Activated naive CD4-positive, alpha-beta T cell treated with anti-CD3 and anti-CD28 coated beads for 36 hours (primary cell): ENCODE measurements at regions not wholly inside any gene's neighbourhood (a gene's known extent, or its start where the extent isn't known, plus 50 kb on each side); places are given as distances from the start of the nearest gene placed in this dataset.

Source experiments
- CTCF ChIA-PET: fragments of 350-600 bp; sonication (Branson Sonifier 250); formaldehyde crosslinking; loops from one replicate; lab custom pipeline; 2021; ENCODE audit warnings: antibody characterized with exemption; lab: Charles Lee
- DNase-seq: peaks from one replicate; pipeline ENCODE4 v3.0.0-alpha.2; 2020
- H3K27ac Mint-ChIP-seq: one replicate; pipeline ENCODE4 v1.8.0; 2021; ENCODE audit warnings: mild to moderate bottlenecking, mixed read lengths
- H3K27me3 Mint-ChIP-seq: one replicate; pipeline ENCODE4 v1.8.0; 2021; ENCODE audit warnings: low read depth, mixed read lengths
- H3K36me3 Mint-ChIP-seq: one replicate; pipeline ENCODE4 v1.8.0; 2021; ENCODE audit warnings: low read depth, mixed read lengths
- H3K4me1 Mint-ChIP-seq: one replicate; pipeline ENCODE4 v1.8.0; 2021; ENCODE audit warnings: low read depth, mixed read lengths
- H3K4me3 Mint-ChIP-seq: one replicate; pipeline ENCODE4 v1.8.0; 2021; ENCODE audit warnings: mild to moderate bottlenecking, moderate library complexity, mixed read lengths
- H3K9me3 Mint-ChIP-seq: one replicate; pipeline ENCODE4 v1.8.0; 2021; ENCODE audit warnings: mixed read lengths
- intact Hi-C: fragments of 100-400 bp; cut with micrococcal nuclease; formaldehyde crosslinking; loops from one replicate; pipeline ENCODE4 v1.15.1; 2023

- CTCF ChIA-PET = no interaction called here
- Mint-ChIP-seq H3K4me3 (no peak overlapping the region), H3K4me1 (no peaks in the 10 kb centered on the region), H3K27ac (no peak overlapping the region), H3K9me3 (no peaks in the 10 kb centered on the region), H3K36me3 (no peaks in the 10 kb centered on the region), H3K27me3 (peaks cover 3% of the 10 kb centered on the region)
- DNase-seq = no peak
- intact Hi-C loops = no loop called here
Observed at GRCh38 chr11:57083641-57084385, 95.1 kb downstream of the OR5AK2 start.

- H3K9me3 Mint-ChIP-seq = no peaks in the 10 kb centered on the region
- DNase-seq = no peak
- H3K4me1 Mint-ChIP-seq = no peaks in the 10 kb centered on the region
- no peak overlapping the region for H3K27ac Mint-ChIP-seq
- peaks cover 3% of the 10 kb centered on the region for H3K27me3 Mint-ChIP-seq
- H3K36me3 Mint-ChIP-seq = no peaks in the 10 kb centered on the region
- H3K4me3 Mint-ChIP-seq = no peak overlapping the region
- intact Hi-C loops = no loop called here
- CTCF ChIA-PET = no interaction called here
Observed at GRCh38 chr11:57085611-57086010, 96.1 kb upstream of the LRRC55 start.

GRCh38 chr11:57087991-57088390 lies 93.8 kb upstream of the LRRC55 start:
- Mint-ChIP-seq H3K4me1 (no peaks in the 10 kb centered on the region), H3K4me3 (no peak overlapping the region), H3K9me3 (no peaks in the 10 kb centered on the region), H3K27me3 (peaks cover 4% of the 10 kb centered on the region), H3K36me3 (no peaks in the 10 kb centered on the region), H3K27ac (no peak overlapping the region)
- no peak for DNase-seq
- CTCF ChIA-PET = no interaction called here
- intact Hi-C loops = no loop called here

- no peaks in the 10 kb centered on the region for H3K4me1 Mint-ChIP-seq
- no peaks in the 10 kb centered on the region for H3K36me3 Mint-ChIP-seq
- no peak overlapping the region for H3K4me3 Mint-ChIP-seq
- CTCF ChIA-PET = no interaction called here
- H3K27ac Mint-ChIP-seq = peak overlapping the region; percentile 44
- intact Hi-C loops = no loop called here
- peaks cover 3% of the 10 kb centered on the region for H3K27me3 Mint-ChIP-seq
- no peaks in the 10 kb centered on the region for H3K9me3 Mint-ChIP-seq
- DNase-seq = no peak
Observed at GRCh38 chr11:57092028-57092698, 89.6 kb upstream of the LRRC55 start.

GRCh38 chr11:57094181-57094935 lies 87.4 kb upstream of the LRRC55 start:
- Mint-ChIP-seq H3K27me3 (peaks cover 4% of the 10 kb centered on the region), H3K9me3 (no peaks in the 10 kb centered on the region), H3K4me1 (no peaks in the 10 kb centered on the region), H3K4me3 (no peak overlapping the region), H3K36me3 (no peaks in the 10 kb centered on the region), H3K27ac (no peak overlapping the region)
- CTCF ChIA-PET = no interaction called here
- intact Hi-C loops = no loop called here
- DNase-seq = no peak

- Mint-ChIP-seq H3K27me3 (peaks cover 4% of the 10 kb centered on the region), H3K27ac (no peak overlapping the region), H3K9me3 (no peaks in the 10 kb centered on the region), H3K36me3 (no peaks in the 10 kb centered on the region), H3K4me1 (no peaks in the 10 kb centered on the region), H3K4me3 (no peak overlapping the region)
- intact Hi-C loops = no loop called here
- no peak for DNase-seq
- CTCF ChIA-PET = interaction anchor here (0.7 kb wide), 1 partner anchor 209 kb away, joined by 3 read pairs; no protein-coding TSS in a partner anchor
Observed at GRCh38 chr11:57095417-57095816, 86.3 kb upstream of the LRRC55 start.

- Mint-ChIP-seq H3K36me3 (no peaks in the 10 kb centered on the region), H3K27me3 (peaks cover 4% of the 10 kb centered on the region), H3K27ac (no peak overlapping the region), H3K4me1 (no peaks in the 10 kb centered on the region), H3K9me3 (no peaks in the 10 kb centered on the region), H3K4me3 (no peak overlapping the region)
- CTCF ChIA-PET = interaction anchor here (0.7 kb wide), 1 partner anchor 209 kb away, joined by 3 read pairs; no protein-coding TSS in a partner anchor
- DNase-seq = no peak
- intact Hi-C loops = no loop called here
Observed at GRCh38 chr11:57095896-57096295, 85.9 kb upstream of the LRRC55 start.

- Mint-ChIP-seq H3K27ac (no peak overlapping the region), H3K27me3 (peaks cover 7% of the 10 kb centered on the region), H3K9me3 (no peaks in the 10 kb centered on the region), H3K4me3 (no peak overlapping the region), H3K4me1 (no peaks in the 10 kb centered on the region), H3K36me3 (no peaks in the 10 kb centered on the region)
- DNase-seq = no peak
- CTCF ChIA-PET = no interaction called here
- intact Hi-C loops = no loop called here
Observed at GRCh38 chr11:57097149-57097548, 84.6 kb upstream of the LRRC55 start.

- H3K4me3 Mint-ChIP-seq = no peak overlapping the region
- H3K9me3 Mint-ChIP-seq = no peaks in the 10 kb centered on the region
- H3K36me3 Mint-ChIP-seq = no peaks in the 10 kb centered on the region
- H3K4me1 Mint-ChIP-seq = no peaks in the 10 kb centered on the region
- no peak for DNase-seq
- intact Hi-C loops = no loop called here
- no peak overlapping the region for H3K27ac Mint-ChIP-seq
- peaks cover 4% of the 10 kb centered on the region for H3K27me3 Mint-ChIP-seq
- CTCF ChIA-PET = no interaction called here
Observed at GRCh38 chr11:57098191-57098590, 83.6 kb upstream of the LRRC55 start.

- H3K27ac Mint-ChIP-seq = no peak overlapping the region
- no peaks in the 10 kb centered on the region for H3K4me1 Mint-ChIP-seq
- intact Hi-C loops = no loop called here
- peaks cover 4% of the 10 kb centered on the region for H3K27me3 Mint-ChIP-seq
- H3K9me3 Mint-ChIP-seq = no peaks in the 10 kb centered on the region
- H3K4me3 Mint-ChIP-seq = no peak overlapping the region
- DNase-seq = no peak
- CTCF ChIA-PET = no interaction called here
- no peaks in the 10 kb centered on the region for H3K36me3 Mint-ChIP-seq
Observed at GRCh38 chr11:57100638-57101331, 81.0 kb upstream of the LRRC55 start.

GRCh38 chr11:57103899-57104605 lies 77.7 kb upstream of the LRRC55 start:
- H3K4me1 Mint-ChIP-seq = no peaks in the 10 kb centered on the region

GRCh38 chr11:57109331-57109730 lies 72.4 kb upstream of the LRRC55 start:
- CTCF ChIA-PET = no interaction called here
- Mint-ChIP-seq H3K27me3 (no peaks in the 10 kb centered on the region), H3K4me1 (no peaks in the 10 kb centered on the region), H3K36me3 (no peaks in the 10 kb centered on the region), H3K27ac (no peak overlapping the region), H3K9me3 (peaks cover 6% of the 10 kb centered on the region), H3K4me3 (no peak overlapping the region)
- DNase-seq = no peak
- intact Hi-C loops = no loop called here

More at GRCh38 chr11:57103899-57104605, 77.7 kb upstream of the LRRC55 start:
- DNase-seq = no peak
- Mint-ChIP-seq H3K27me3 (peaks cover 3% of the 10 kb centered on the region), H3K9me3 (peaks cover 6% of the 10 kb centered on the region), H3K4me3 (no peak overlapping the region), H3K36me3 (no peaks in the 10 kb centered on the region), H3K27ac (no peak overlapping the region)
- CTCF ChIA-PET = no interaction called here
- intact Hi-C loops = no loop called here
